ENCODE measurements at regions not wholly inside any gene's neighbourhood (a gene's known extent, or its start where the extent isn't known, plus 50 kb on each side); places are given as distances from the start of the nearest gene placed in this dataset.

- H3K27ac ChIP-seq = no peak overlapping the region
- H3K9me3 ChIP-seq (ENCODE audit: severe bottlenecking) = peaks cover 2% of the 10 kb centered on the region
- no peaks in the 10 kb centered on the region for H3K27me3 ChIP-seq (ENCODE audit: insufficient read depth, low read depth, severe bottlenecking)
- DNase-seq = no peak
- H3K4me3 ChIP-seq (ENCODE audit: low read depth, low read length) = no peak overlapping the region
- no peak for TF ChIP-seq CTCF (IDR thresholded peaks at IDR 0.05; ENCODE audit: low read depth, low read length)
- no peaks in the 10 kb centered on the region for H3K36me3 ChIP-seq
Observed at GRCh38 chr4:147400721-147401120, 80.2 kb upstream of the EDNRA start.

GRCh38 chr4:147401221-147401620, 79.7 kb upstream of the EDNRA start:
- H3K27ac ChIP-seq = no peak overlapping the region
- no peak overlapping the region for H3K4me3 ChIP-seq (ENCODE audit: low read depth, low read length)
- H3K27me3 ChIP-seq (ENCODE audit: insufficient read depth, low read depth, severe bottlenecking) = no peaks in the 10 kb centered on the region
- no peak for TF ChIP-seq CTCF (IDR thresholded peaks at IDR 0.05; ENCODE audit: low read depth, low read length)
- peaks cover 2% of the 10 kb centered on the region for H3K9me3 ChIP-seq (ENCODE audit: severe bottlenecking)
- DNase-seq = no peak
- H3K36me3 ChIP-seq = no peaks in the 10 kb centered on the region

- peaks cover 2% of the 10 kb centered on the region for H3K9me3 ChIP-seq (ENCODE audit: severe bottlenecking)
- TF ChIP-seq CTCF (IDR thresholded peaks at IDR 0.05; ENCODE audit: low read depth, low read length) = peak; percentile 75
- no peak overlapping the region for H3K27ac ChIP-seq
- no peaks in the 10 kb centered on the region for H3K27me3 ChIP-seq (ENCODE audit: insufficient read depth, low read depth, severe bottlenecking)
- H3K4me3 ChIP-seq (ENCODE audit: low read depth, low read length) = no peak overlapping the region
- H3K36me3 ChIP-seq = no peaks in the 10 kb centered on the region
- DNase-seq = no peak
Observed at GRCh38 chr4:147407261-147408045, 73.4 kb upstream of the EDNRA start.

- Histone ChIP-seq H3K4me3 (ENCODE audit: low read depth, low read length) (no peak overlapping the region), H3K27ac (no peak overlapping the region), H3K27me3 (ENCODE audit: insufficient read depth, low read depth, severe bottlenecking) (no peaks in the 10 kb centered on the region), H3K9me3 (ENCODE audit: severe bottlenecking) (peaks cover 2% of the 10 kb centered on the region), H3K36me3 (no peaks in the 10 kb centered on the region)
- DNase-seq = no peak
- TF ChIP-seq CTCF (IDR thresholded peaks at IDR 0.05; ENCODE audit: low read depth, low read length) = no peak
Observed at GRCh38 chr4:147408189-147408588, 72.7 kb upstream of the EDNRA start.

- no peak for DNase-seq
- no peak overlapping the region for H3K27ac ChIP-seq
- no peak overlapping the region for H3K4me3 ChIP-seq (ENCODE audit: low read depth, low read length)
- H3K27me3 ChIP-seq (ENCODE audit: insufficient read depth, low read depth, severe bottlenecking) = no peaks in the 10 kb centered on the region
- TF ChIP-seq CTCF (IDR thresholded peaks at IDR 0.05; ENCODE audit: low read depth, low read length) = no peak
- H3K36me3 ChIP-seq = no peaks in the 10 kb centered on the region
- peaks cover 2% of the 10 kb centered on the region for H3K9me3 ChIP-seq (ENCODE audit: severe bottlenecking)
Observed at GRCh38 chr4:147409350-147409749, 71.5 kb upstream of the EDNRA start.

- Histone ChIP-seq H3K9me3 (ENCODE audit: severe bottlenecking) (peaks cover 2% of the 10 kb centered on the region), H3K4me3 (ENCODE audit: low read depth, low read length) (no peak overlapping the region), H3K36me3 (no peaks in the 10 kb centered on the region), H3K27ac (no peak overlapping the region), H3K27me3 (ENCODE audit: insufficient read depth, low read depth, severe bottlenecking) (no peaks in the 10 kb centered on the region)
- DNase-seq = no peak
- no peak for TF ChIP-seq CTCF (IDR thresholded peaks at IDR 0.05; ENCODE audit: low read depth, low read length)
Observed at GRCh38 chr4:147418226-147418625, 62.7 kb upstream of the EDNRA start.
